Middle frontal gyrus (tissue), 1 donor: ENCODE measurements at regions not wholly inside any gene's neighbourhood (a gene's known extent, or its start where the extent isn't known, plus 50 kb on each side); places are given as distances from the start of the nearest gene placed in this dataset.

Experiments
- DNase-seq: peaks from one replicate; pipeline ENCODE4 v3.0.0-alpha.2; 2015; ENCODE audit warnings: low spot score; ENCODE audit errors: extremely low spot score

- DNase-seq = no peak
Observed at GRCh38 chr6:26149240-26149639, 62.0 kb downstream of the HFE start.

DNA sequence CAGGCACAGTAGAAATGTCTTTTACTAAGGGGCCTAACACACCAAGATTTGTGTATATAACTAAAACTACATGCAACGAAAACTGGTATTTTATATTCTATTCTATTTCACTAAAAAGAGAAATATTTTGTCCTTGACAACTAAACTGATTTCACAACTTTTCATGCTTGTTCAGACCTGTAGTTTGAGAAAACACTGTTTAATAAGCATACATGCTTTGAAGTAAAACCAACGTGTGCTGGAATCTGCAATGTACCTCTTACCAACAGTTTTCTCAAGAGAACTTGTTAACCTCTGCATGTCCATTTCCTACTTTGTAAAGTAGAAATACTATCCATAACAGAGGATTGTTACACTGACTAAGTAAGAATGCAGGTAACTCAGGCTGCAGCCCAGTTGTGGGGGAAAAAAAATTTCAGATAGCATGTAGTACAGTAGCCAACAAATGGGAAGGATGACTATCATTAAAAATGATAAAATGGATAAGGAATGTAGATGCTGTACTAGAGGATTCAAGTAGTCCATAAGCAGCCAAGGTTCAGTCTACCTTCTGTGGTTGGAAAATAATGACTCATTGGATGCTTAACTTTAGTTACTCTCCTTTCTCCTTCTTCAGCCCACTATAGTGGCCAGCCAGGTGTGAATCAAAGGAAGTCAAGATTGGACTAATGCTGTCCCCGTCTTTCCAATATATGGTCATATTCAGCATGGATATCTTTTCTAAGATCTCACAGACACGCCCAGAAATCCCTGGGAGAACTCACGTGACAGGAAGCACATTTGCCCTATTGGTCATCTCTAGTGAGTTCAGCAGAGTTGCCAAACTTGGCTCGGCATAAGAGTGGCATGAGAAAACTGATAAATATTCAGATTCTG, 65.2 kb downstream of the HFE start:
- DNase-seq = no peak

DNA sequence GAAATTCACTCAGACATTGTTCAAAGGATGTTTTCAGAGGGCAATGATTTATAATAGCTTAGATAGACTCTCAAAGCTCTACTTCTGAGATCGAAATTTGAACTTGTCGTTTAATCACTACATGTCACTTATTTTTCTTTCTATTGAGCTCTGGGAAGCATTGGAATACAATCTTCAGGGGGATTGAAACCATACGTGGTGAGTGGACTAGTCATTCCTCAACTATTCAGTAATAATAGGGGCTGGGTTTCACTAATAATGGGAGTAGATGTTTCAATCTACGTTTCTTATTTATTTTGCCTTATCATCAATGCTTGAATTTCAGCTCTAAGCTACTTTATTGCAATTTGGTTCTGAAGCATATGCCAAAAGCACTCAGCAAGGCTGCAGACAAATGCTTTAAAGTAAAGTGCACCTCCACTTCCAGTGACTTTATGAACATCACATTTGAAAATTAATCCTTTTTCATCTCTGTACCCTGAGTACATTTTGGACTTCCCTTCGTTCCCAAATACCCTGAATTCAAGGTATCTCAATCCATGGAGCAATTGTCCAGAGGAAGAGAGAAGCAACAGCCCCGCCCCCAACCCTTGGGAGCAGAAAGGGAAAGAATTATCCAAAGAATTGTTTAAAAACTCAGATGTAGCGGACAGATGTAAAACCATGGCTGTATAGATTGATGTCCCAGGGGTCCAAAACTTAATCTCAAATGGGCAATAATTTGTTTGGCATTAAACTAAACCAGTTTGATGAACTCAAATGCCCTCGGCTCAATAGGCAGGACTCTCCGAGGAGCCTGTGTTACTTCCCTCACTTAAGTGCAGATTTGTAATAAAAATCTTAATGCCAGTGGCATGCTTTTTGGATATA, 68.1 kb downstream of the HFE start:
- DNase-seq = peak; percentile 27

DNA sequence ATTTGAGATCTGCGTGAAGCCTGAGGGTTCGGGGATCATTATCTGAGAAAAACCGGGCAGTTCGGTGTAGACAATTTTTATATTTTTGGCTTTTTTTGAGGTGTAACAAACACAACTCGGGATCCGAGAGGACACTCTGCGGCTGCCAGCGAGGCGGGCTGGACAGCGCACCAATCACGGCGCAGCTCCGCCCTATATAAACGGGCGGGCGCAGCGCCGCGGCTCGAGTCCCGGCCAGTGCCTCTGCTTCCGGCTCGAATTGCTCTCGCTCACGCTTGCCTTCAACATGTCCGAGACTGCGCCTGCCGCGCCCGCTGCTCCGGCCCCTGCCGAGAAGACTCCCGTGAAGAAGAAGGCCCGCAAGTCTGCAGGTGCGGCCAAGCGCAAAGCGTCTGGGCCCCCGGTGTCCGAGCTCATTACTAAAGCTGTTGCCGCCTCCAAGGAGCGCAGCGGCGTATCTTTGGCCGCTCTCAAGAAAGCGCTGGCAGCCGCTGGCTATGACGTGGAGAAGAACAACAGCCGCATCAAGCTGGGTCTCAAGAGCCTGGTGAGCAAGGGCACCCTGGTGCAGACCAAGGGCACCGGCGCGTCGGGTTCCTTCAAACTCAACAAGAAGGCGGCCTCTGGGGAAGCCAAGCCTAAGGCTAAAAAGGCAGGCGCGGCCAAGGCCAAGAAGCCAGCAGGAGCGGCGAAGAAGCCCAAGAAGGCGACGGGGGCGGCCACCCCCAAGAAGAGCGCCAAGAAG, 69.0 kb downstream of the HFE start:
- DNase-seq = peak; percentile 84

DNA sequence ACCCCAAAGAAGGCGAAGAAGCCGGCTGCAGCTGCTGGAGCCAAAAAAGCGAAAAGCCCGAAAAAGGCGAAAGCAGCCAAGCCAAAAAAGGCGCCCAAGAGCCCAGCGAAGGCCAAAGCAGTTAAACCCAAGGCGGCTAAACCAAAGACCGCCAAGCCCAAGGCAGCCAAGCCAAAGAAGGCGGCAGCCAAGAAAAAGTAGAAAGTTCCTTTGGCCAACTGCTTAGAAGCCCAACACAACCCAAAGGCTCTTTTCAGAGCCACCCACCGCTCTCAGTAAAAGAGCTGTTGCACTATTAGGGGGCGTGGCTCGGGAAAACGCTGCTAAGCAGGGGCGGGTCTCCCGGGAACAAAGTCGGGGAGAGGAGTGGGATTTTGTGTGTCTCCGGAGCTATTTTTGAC, 69.6 kb downstream of the HFE start:
- peak; percentile 24 for DNase-seq

DNA sequence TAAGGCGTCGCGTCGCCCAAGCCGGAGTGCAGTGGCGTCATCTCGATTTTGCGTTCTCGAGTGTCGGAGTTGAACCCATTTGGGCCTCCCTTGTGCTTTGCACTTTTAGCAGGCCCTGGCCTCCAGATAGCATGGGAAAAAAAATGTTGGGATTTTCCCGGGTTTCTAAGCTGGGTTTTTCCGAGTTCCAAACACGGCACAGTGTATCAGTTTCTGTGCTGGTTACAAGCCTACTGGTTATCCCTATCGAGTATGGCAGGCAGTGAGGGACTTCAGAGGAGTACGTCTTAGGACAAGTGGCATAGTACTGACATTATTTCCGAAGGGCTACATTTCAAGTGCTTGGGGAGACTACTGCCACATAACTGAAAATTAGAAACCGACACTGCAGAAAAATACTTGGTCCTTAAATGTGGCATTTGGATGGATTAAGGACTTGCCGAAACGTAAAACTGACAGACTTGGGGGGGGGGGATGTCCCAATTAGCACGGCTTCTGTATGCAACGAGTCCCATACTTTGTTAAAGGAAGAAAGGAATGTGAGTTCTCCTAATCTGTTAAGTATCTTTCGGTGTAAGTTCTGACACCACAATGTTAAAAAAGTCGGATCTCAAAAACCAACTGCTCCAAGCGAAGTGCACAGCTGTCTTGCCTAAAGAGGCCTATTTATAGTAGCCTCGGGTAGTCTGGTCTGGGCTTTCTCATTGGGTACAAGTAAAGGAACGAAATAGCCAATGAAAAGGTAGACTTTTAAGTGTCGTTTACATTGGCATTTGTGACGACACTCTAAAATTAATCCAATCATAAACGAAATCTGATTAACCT, 70.2 kb downstream of the HFE start:
- peak; percentile 95 for DNase-seq

DNA sequence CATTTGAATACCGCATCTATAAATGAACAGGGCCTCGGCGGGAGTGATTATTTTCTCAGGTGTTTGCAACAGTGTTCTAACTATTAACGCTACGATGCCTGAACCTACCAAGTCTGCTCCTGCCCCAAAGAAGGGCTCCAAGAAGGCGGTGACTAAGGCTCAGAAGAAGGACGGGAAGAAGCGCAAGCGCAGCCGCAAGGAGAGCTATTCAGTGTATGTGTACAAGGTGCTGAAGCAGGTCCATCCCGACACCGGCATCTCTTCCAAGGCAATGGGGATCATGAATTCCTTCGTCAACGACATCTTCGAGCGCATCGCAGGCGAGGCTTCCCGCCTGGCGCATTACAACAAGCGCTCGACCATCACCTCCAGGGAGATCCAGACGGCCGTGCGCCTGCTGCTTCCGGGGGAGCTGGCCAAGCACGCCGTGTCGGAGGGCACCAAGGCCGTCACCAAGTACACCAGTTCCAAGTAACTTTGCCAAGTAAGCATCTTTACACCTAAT, 70.9 kb downstream of the HFE start:
- DNase-seq = no peak

DNA sequence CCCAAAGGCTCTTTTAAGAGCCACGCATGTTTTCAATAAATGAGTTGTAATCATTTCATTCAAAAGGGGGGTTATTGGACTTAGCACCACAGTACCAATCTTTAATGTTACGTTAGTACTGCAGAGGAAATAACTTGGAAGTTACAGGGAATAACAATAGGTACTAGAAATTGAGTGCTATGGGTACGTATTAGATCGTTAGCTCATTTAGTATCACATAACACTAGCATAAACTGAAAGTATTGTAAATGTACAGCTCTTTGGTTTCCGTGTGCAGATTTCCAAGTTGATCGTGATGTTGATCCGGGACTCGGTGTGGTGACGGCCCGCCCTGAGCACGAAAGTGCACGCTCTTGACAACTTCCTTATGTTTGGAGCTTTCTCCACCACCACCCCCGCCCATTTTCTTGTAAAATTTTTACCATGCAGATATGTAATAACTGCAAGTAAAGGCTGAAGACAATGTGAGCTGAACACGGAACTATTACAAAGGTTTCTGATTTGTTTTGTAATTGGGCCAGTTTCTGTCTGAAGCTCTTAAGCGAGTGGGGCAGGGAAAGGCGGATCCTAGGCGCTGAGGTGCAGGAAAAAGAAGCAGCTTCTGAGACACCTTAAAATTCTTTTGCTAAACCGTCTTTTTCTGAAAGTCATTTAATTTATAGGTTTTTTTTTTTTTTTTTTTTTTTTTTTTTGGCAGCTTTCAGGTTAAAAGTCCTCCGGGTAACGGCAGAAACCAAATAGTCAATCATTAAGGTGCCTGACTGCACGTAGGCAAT, 71.5 kb downstream of the HFE start:
- peak; percentile 14 for DNase-seq

GRCh38 chr6:26159357-26160273, 72.4 kb downstream of the HFE start:
- DNase-seq = no peak

DNA sequence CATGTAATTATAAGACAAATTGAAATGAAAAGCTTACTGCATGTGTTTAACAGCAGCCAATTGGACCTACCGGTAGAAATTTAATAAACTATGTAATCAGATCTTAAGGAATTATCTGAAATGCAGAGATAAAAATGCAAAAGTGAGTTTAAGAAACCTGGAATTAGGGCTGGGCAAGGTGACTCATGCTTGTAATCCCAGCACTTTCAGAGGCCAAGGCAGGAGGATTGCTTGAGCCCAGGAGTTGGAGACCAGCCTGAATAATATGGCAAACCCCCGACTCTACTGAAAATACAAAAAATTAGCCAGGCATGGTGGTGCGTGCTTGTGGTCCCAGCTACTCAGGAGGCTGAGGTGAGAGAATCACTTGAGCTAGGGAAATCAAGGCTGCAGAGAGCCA, 74.1 kb downstream of the HFE start:
- no peak for DNase-seq

GRCh38 chr6:26162399-26162798, 75.2 kb downstream of the HFE start:
- DNase-seq = no peak

DNA sequence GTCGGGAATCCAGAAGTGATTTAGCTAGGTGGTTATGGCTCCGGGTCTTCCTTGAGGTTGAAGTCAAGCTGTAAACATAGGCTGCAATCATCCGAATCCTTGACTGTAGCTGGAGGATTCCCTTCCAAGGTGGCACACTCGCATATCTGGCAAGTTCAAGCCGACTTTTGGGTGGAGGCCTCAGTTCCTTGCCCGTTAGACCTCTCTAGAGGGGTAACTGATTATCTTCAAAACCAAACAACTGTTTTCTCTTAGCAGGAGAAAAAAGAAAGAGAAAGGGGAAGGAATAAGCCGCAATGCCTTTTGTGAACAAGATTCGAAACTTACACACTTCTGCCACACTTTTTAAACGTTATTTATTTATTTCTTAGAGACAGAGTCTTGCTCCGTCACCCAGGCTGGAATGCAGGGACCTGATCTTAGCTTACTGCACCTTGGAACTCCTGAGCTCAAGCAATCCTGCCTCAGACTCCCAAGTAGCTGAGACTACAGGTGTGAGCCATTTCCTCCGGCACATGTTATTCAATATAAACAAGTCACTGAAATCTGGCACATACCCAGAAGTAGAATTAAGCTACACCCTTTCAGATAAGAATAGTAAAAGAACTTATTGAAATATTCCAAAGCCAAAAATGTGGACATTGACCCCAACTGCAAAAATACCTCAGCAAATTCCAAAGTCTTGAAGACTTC, 76.3 kb downstream of the HFE start:
- no peak for DNase-seq

GRCh38 chr6:26164120-26164505, 76.9 kb downstream of the HFE start:
- no peak for DNase-seq

DNA sequence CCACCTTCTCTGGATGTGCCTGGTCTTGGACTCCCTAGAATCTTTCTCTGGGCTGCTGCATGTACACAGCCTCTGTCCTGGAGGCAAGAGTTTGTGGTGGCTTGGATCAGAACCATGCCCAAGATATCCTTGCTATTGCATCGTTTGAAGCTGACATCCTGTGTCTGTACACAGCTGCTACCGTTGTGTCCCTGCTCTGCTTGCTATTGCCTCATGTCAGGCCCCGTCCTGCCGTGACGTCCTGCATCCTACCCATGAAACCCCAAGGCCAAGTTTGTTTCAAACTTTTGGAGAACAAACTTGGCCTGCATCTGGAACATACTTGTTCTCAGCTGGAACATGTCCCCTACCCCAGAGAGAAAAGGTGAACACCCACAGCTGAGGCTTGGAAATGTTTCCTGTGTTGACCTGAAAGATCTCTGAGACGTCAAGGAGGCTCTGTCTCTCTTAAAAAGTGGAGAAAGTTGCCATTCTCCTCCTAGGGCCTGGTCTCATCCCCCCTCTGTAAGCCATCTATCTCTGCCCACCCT, 78.1 kb downstream of the HFE start:
- DNase-seq = no peak

GRCh38 chr6:26170181-26170580, 83.0 kb downstream of the HFE start:
- no peak for DNase-seq

- no peak for DNase-seq
Observed at GRCh38 chr6:26170951-26171841, 84.0 kb downstream of the HFE start.

- DNase-seq = no peak
Observed at GRCh38 chr6:26172608-26172968, 85.4 kb downstream of the HFE start.
